B cell (primary cell): ENCODE measurements at regions not wholly inside any gene's neighbourhood (a gene's known extent, or its start where the extent isn't known, plus 50 kb on each side); places are given as distances from the start of the nearest gene placed in this dataset.

ENCODE experiments used
- EZH2 ChIP-seq: IDR thresholded peaks from 2 replicates; pipeline ENCODE4 v1.6.1; 2012; ENCODE audit warnings: borderline replicate concordance, low read depth, mild to moderate bottlenecking, moderate library complexity, low read length; ENCODE audit not compliant: insufficient read depth, poor library complexity, severe bottlenecking
- TF ChIP-seq, protein P1 (sequence below): fragments of 200-600 bp; IDR thresholded peaks from one replicate; pipeline ENCODE4 v1.8.0; 2022; ENCODE audit warnings: antibody characterized with exemption, mild to moderate bottlenecking

DNA sequence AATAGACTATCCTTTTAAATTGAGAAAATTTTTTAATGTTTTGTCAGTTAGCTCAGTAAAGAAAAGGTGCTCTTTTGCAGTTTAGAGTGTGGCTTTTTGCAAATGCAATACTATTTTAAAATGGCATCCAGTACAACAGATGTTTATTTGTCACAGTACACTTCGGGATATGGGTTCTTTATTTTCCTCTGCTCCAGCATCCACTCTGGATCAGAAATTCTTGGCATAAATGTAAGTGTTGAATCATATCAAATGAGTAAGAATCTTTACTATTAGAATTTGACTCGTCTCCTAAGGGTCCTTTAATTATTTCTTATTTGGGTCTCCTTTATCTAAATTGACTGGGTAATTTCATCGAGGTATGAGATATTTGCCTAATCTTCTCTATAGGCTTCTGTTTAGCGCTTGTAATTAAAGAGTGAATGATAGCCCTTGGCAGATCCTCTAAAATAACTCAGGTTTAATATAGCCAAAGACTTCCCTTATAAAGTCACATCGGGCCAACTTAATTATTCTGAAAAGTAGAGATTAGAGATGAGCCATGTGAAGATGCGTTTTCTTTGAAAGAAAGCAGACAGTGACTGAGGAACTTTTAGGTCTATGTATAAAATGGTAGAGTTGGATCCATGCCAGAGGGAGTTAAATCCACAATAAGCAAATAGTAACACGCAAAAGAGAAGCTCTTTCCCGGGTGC is 132.7 kb downstream of the CASP12 start:
- TF ChIP-seq, protein P1, sequence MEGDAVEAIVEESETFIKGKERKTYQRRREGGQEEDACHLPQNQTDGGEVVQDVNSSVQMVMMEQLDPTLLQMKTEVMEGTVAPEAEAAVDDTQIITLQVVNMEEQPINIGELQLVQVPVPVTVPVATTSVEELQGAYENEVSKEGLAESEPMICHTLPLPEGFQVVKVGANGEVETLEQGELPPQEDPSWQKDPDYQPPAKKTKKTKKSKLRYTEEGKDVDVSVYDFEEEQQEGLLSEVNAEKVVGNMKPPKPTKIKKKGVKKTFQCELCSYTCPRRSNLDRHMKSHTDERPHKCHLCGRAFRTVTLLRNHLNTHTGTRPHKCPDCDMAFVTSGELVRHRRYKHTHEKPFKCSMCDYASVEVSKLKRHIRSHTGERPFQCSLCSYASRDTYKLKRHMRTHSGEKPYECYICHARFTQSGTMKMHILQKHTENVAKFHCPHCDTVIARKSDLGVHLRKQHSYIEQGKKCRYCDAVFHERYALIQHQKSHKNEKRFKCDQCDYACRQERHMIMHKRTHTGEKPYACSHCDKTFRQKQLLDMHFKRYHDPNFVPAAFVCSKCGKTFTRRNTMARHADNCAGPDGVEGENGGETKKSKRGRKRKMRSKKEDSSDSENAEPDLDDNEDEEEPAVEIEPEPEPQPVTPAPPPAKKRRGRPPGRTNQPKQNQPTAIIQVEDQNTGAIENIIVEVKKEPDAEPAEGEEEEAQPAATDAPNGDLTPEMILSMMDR: no peak
- no peak for TF ChIP-seq EZH2
